GM12875 (cell line): ENCODE measurements at regions not wholly inside any gene's neighbourhood (a gene's known extent, or its start where the extent isn't known, plus 50 kb on each side); places are given as distances from the start of the nearest gene placed in this dataset.

Experiments
- H3K4me3 ChIP-seq: one replicate; pipeline ENCODE4 v1.5.1; 2011; ENCODE audit warnings: low read depth, low read length, control low read depth
- TF ChIP-seq, protein P1 (sequence below): IDR thresholded peaks from 2 replicates; pipeline ENCODE4 v1.5.1; 2011; ENCODE audit warnings: low read depth, mild to moderate bottlenecking, control low read depth, inconsistent platforms, low read length, moderate library complexity, borderline replicate concordance; ENCODE audit not compliant: insufficient read depth

DNA sequence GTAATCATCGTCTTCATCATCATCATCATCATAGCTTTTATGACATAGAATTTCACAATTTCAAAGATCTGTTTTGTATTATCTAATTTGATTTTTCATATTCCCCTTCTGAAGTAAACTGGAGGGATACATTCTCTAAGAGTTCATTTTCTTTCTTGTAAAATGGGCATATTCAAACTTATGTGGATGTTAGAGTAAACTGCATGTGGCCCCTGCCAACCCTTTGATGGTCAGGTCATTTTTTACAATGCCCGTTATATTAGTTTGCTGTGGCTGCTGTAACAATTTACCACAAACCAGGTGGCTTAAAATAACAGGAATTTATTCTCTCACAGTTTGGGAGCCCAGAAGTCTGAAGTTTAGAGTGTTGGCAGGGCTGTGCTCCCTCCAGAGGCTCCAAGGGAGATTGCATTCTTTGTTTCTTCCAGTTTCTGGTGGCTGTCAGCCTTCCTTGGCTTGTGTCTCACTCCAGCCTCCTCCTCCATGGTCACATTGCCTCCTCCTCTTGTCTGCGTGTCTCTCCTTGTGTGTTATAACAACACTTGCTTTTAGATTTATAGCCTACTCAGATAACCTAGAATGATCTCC lies 127.5 kb upstream of the MMADHC start:
- TF ChIP-seq, protein P1, sequence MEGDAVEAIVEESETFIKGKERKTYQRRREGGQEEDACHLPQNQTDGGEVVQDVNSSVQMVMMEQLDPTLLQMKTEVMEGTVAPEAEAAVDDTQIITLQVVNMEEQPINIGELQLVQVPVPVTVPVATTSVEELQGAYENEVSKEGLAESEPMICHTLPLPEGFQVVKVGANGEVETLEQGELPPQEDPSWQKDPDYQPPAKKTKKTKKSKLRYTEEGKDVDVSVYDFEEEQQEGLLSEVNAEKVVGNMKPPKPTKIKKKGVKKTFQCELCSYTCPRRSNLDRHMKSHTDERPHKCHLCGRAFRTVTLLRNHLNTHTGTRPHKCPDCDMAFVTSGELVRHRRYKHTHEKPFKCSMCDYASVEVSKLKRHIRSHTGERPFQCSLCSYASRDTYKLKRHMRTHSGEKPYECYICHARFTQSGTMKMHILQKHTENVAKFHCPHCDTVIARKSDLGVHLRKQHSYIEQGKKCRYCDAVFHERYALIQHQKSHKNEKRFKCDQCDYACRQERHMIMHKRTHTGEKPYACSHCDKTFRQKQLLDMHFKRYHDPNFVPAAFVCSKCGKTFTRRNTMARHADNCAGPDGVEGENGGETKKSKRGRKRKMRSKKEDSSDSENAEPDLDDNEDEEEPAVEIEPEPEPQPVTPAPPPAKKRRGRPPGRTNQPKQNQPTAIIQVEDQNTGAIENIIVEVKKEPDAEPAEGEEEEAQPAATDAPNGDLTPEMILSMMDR = peak; percentile 63
- H3K4me3 ChIP-seq = no peak overlapping the region

DNA sequence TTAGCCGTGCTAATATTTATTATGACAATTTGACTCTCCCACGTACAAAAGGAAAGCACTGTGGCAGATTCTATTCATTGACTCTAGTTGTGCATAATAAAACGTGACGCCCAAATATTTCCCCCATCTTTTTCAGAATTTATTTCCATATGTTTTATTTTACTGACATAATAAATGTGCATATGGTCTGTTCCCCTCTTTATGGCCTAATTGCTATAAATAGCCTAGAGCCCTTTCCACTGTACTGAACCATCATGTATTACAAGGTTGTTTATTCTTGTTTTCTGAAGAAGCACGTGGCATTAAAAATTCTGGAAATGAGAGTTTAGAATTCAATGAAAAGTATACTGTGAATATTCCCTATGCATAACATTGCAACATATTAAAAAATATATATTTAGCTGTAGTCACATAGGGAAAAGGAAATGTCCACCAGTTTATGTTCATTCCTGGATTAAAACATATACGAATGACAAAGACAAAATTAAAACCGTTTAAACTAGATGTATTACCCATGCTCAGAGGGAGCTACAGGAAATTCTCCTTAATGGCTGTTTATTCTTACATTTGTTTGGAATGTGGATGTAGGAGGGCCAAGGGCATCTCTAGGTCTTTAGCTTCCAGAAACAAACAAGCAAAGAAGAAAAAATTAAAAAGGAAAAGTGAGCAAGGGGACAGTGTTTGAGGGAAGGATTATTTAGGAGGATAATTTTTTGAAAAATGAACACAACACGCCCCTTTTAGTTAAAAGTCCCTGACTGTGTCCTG lies 122.1 kb upstream of the MMADHC start:
- H3K4me3 ChIP-seq = no peak overlapping the region
- TF ChIP-seq, protein P1 = no peak

DNA sequence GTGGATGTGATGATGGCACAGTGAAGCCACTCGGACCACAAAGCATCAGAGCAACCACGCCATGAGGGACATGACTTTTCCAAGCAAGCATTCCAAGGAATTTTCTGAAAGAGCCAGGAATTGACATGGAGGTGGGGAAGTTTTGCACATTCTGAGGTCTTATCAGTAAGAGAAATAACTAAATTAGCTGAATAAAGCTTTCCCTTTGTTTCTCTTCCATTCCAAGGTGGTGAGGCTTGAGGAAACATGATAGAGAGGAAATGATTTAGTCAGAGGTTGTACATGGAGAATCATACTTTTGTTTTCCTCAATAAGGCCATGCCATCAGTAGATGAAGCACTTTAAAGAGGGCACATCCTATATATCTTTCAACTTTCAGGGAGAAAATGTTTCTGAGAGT lies 115.7 kb upstream of the MMADHC start:
- TF ChIP-seq, protein P1 = no peak
- H3K4me3 ChIP-seq = no peak overlapping the region

DNA sequence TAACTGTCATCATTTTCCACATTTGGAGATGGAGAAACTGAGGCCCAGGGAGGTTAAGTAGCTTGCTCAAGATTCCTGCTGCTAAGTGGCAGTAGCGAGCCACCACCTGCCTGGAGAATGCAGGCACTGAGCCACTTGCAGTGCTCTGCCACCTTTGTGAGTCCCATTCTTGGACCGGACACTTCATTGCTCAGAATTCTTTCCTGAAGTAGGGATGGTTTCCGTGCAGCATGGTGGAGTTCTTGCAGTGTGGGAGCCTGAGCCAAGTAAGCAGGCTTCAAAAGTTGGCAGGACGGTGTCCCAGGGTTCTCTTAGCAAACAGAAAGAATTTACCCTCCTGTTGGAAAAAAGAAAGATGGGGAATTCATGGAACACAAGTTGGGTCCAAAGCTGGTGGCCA lies 115.0 kb upstream of the MMADHC start:
- no peak overlapping the region for H3K4me3 ChIP-seq
- TF ChIP-seq, protein P1 = no peak

DNA sequence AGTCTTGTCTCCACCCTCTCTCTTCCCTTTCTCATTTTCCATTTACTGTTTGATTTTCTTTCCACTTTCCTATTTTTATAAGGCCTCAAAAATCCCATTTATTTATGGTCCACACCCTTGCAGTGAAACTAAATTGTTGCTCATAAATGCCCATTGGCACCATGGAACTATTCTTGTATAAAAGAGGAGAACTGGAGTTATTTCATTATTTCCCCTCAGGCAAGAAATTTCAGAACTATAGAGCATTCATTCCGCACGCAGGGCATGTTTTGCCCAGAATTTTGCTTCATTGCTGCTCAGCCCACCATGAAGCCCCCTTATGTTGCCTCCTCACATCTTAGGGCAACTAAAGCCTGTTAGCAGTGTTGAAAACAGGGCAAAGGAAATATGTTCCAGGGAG lies 113.7 kb upstream of the MMADHC start:
- TF ChIP-seq, protein P1 = no peak
- H3K4me3 ChIP-seq = no peak overlapping the region

DNA sequence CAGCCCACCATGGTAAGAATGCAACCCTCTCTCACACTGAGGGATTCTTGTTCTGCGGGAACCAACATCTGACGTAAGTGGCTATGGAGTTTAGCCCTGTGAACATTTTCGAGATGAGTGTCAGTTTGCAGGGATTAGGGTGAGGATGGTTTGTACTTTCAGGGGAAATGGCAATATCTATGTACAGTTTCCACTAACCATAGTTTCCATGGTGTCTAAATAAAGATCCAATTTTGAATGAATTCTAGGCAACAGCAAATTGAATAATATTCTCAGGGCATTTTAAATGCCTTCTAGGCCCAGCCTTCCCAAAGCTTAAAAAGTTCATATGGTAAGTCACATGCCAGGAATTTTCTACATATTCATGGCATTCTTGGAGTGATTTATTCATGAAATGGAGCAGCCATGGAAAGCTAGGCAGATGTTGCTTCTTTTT lies 105.4 kb upstream of the MMADHC start:
- TF ChIP-seq, protein P1 = no peak
- H3K4me3 ChIP-seq = no peak overlapping the region

DNA sequence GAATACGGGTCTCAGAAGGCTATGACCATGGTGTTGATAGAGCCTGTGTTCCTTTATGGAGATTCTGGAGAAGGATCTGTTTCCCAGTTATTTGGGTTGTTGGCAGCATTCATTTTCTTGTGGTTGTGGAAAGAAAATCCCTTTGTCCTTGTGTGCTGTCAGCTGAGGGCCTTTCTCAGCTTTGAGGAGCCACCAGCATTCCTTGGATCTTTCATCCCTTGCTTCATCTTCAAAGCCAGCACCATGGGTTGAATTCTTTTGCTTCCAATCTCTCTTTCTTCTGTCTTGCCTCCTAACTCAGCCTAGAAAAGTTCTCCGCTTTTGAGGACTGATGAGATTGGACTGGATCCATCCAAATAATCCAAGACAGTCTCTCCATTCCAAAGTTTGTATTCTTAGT lies 103.2 kb upstream of the MMADHC start:
- H3K4me3 ChIP-seq = no peak overlapping the region
- TF ChIP-seq, protein P1 = no peak
